ENCODE measurements at regions not wholly inside any gene's neighbourhood (a gene's known extent, or its start where the extent isn't known, plus 50 kb on each side); places are given as distances from the start of the nearest gene placed in this dataset.

DNA sequence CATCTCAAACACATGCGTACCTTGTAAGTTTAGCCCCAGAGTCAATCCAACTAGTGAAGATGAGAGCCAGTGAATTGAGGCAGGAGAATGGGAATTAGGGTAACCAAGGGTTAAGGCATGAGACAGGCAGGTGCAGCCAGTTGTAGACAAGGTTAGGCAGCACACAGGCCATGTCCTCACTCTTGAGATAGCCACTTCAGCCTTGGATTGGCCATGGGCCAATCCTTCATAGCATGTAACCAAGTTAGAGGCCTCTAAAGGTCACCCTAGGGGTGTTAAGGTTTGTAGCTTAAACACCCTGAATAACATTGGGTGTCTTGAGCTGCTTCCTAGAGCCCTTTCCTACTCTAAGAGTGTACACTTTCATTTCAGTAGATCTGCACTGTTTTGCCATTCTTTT lies 208.2 kb upstream of the RBM19 start:
- Histone ChIP-seq H2AK5ac (ENCODE audit: low read length) (no peak overlapping the region), H3K79me2 (ENCODE audit: control insufficient read depth, insufficient read depth, low read length) (no peaks in the 10 kb centered on the region), H3K9ac (ENCODE audit: low read length) (no peak overlapping the region), H2BK15ac (replicated peaks; ENCODE audit: low read depth) (no peak overlapping the region), H2BK5ac (ENCODE audit: low read length) (no peak overlapping the region), H3K36me3 (ENCODE audit: control insufficient read depth, insufficient read depth, low read length) (no peaks in the 10 kb centered on the region), H3K4ac (ENCODE audit: low read depth, low read length) (no peak overlapping the region), H3K23ac (ENCODE audit: low read length) (no peak overlapping the region), H4K5ac (ENCODE audit: low read length) (no peak overlapping the region), H4K8ac (ENCODE audit: low read depth, low read length) (no peak overlapping the region), H3K18ac (ENCODE audit: low read length) (no peak overlapping the region), H2BK120ac (ENCODE audit: low read depth, low read length) (no peak overlapping the region), H3K27ac (ENCODE audit: low read depth, low read length) (no peak overlapping the region), H3K4me1 (ENCODE audit: control insufficient read depth, low read depth, low read length) (peaks cover 3% of the 10 kb centered on the region), H3K56ac (ENCODE audit: low read length) (no peak overlapping the region), H3K4me2 (ENCODE audit: low read length) (no peak overlapping the region), H3K4me3 (ENCODE audit: low read length) (no peak overlapping the region), H3K27me3 (ENCODE audit: insufficient read depth, low read length, poor library complexity) (no peaks in the 10 kb centered on the region), H3K79me1 (ENCODE audit: low read length) (no peaks in the 10 kb centered on the region)
- no CpG with 5 or more reads among the region's 1 CpG for WGBS (ENCODE audit: extremely low coverage, insufficient coverage, low lambda C conversion rate)
- no peak for DNase-seq

DNA sequence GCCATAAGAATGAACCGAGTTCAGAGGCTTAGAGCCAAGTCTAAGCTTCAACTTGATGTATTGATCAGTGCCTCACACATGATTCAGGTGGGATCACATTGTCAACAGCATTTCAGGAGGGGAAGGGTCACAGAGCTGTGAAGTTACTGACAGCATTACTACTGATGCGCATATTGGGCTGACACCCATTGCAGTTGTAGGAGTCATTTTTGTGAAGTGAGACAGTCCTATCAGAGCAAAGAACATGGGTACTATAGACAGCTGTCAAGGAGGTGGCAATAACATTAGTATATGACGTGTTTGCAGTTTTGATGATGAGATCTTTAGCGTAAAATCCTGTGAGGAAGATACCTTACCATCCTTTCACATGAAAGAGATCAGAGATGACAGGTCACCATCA lies 206.0 kb upstream of the RBM19 start:
- Histone ChIP-seq H3K36me3 (ENCODE audit: control insufficient read depth, insufficient read depth, low read length) (no peaks in the 10 kb centered on the region), H3K18ac (ENCODE audit: low read length) (no peak overlapping the region), H3K4me1 (ENCODE audit: control insufficient read depth, low read depth, low read length) (peaks cover 3% of the 10 kb centered on the region), H2BK15ac (replicated peaks; ENCODE audit: low read depth) (no peak overlapping the region), H2BK5ac (ENCODE audit: low read length) (no peak overlapping the region), H3K4ac (ENCODE audit: low read depth, low read length) (no peak overlapping the region), H3K23ac (ENCODE audit: low read length) (no peak overlapping the region), H4K8ac (ENCODE audit: low read depth, low read length) (no peak overlapping the region), H3K79me2 (ENCODE audit: control insufficient read depth, insufficient read depth, low read length) (no peaks in the 10 kb centered on the region), H4K5ac (ENCODE audit: low read length) (no peak overlapping the region), H3K79me1 (ENCODE audit: low read length) (no peaks in the 10 kb centered on the region), H3K27ac (ENCODE audit: low read depth, low read length) (no peak overlapping the region), H2BK120ac (ENCODE audit: low read depth, low read length) (no peak overlapping the region), H3K27me3 (ENCODE audit: insufficient read depth, low read length, poor library complexity) (no peaks in the 10 kb centered on the region), H3K4me3 (ENCODE audit: low read length) (no peak overlapping the region), H3K4me2 (ENCODE audit: low read length) (no peak overlapping the region), H3K56ac (ENCODE audit: low read length) (no peak overlapping the region), H2AK5ac (ENCODE audit: low read length) (no peak overlapping the region), H3K9ac (ENCODE audit: low read length) (no peak overlapping the region)
- DNase-seq = no peak
- WGBS (ENCODE audit: extremely low coverage, insufficient coverage, low lambda C conversion rate) = no CpG with 5 or more reads among the region's 4 CpGs

DNA sequence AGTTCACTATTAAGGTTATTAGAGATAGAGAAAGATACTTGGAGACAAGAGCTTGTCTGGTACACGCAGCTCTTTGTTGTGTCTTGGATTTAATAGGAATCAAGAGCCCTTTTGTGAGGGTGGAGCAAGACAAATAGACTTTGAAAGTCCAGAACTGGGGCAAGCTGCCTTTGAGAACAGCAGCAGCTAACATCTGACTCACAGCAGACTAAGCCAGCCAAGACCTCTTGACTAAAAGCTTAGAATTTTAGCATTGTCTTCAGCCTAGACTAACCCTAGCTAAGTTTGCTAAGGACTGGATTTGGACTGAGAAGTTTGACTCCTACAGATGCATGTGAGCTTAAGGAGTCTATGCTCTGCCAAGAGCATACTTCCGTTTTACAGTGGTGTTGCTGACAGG lies 201.9 kb upstream of the RBM19 start:
- H2BK15ac ChIP-seq (replicated peaks; ENCODE audit: low read depth) = no peak overlapping the region
- no peak for DNase-seq
- no peak overlapping the region for H3K56ac ChIP-seq (ENCODE audit: low read length)
- no peak overlapping the region for H3K23ac ChIP-seq (ENCODE audit: low read length)
- no peak overlapping the region for H3K4ac ChIP-seq (ENCODE audit: low read depth, low read length)
- no peak overlapping the region for H4K5ac ChIP-seq (ENCODE audit: low read length)
- no peaks in the 10 kb centered on the region for H3K27me3 ChIP-seq (ENCODE audit: insufficient read depth, low read length, poor library complexity)
- no CpG with 5 or more reads among the region's 2 CpGs for WGBS (ENCODE audit: extremely low coverage, insufficient coverage, low lambda C conversion rate)
- H3K4me1 ChIP-seq (ENCODE audit: control insufficient read depth, low read depth, low read length) = peaks cover 3% of the 10 kb centered on the region
- H3K4me2 ChIP-seq (ENCODE audit: low read length) = no peak overlapping the region
- no peak overlapping the region for H3K18ac ChIP-seq (ENCODE audit: low read length)
- no peaks in the 10 kb centered on the region for H3K36me3 ChIP-seq (ENCODE audit: control insufficient read depth, insufficient read depth, low read length)
- H2AK5ac ChIP-seq (ENCODE audit: low read length) = no peak overlapping the region
- no peaks in the 10 kb centered on the region for H3K79me1 ChIP-seq (ENCODE audit: low read length)
- H2BK5ac ChIP-seq (ENCODE audit: low read length) = no peak overlapping the region
- no peak overlapping the region for H3K4me3 ChIP-seq (ENCODE audit: low read length)
- no peak overlapping the region for H4K8ac ChIP-seq (ENCODE audit: low read depth, low read length)
- H3K27ac ChIP-seq (ENCODE audit: low read depth, low read length) = no peak overlapping the region
- no peaks in the 10 kb centered on the region for H3K79me2 ChIP-seq (ENCODE audit: control insufficient read depth, insufficient read depth, low read length)
- H2BK120ac ChIP-seq (ENCODE audit: low read depth, low read length) = no peak overlapping the region
- H3K9ac ChIP-seq (ENCODE audit: low read length) = no peak overlapping the region

DNA sequence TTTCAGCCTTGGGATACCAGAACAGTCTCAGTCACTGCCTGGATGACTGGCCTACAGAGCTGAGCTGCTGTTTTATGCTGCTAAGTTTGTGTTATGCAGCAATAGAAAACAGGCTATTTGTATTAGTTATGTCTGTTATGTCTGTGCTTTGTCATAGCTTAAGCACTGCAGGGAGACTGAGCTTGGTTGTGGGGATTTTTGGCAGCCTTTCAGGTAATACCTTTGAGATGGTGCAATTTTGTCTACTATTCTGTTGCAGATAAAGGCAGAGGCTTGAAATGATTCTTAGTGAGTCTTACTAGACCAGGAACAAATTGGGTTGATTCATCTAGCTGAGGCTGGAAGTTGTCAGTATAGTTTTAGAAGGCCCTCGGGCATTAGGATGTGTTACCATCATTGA lies 201.3 kb upstream of the RBM19 start:
- H2BK120ac ChIP-seq (ENCODE audit: low read depth, low read length) = no peak overlapping the region
- no peak for DNase-seq
- no peak overlapping the region for H3K23ac ChIP-seq (ENCODE audit: low read length)
- H2BK5ac ChIP-seq (ENCODE audit: low read length) = no peak overlapping the region
- no peak overlapping the region for H4K5ac ChIP-seq (ENCODE audit: low read length)
- H4K8ac ChIP-seq (ENCODE audit: low read depth, low read length) = no peak overlapping the region
- no CpG with 5 or more reads among the region's 1 CpG for WGBS (ENCODE audit: extremely low coverage, insufficient coverage, low lambda C conversion rate)
- H3K27me3 ChIP-seq (ENCODE audit: insufficient read depth, low read length, poor library complexity) = no peaks in the 10 kb centered on the region
- no peak overlapping the region for H2BK15ac ChIP-seq (replicated peaks; ENCODE audit: low read depth)
- H3K4me3 ChIP-seq (ENCODE audit: low read length) = no peak overlapping the region
- no peak overlapping the region for H3K9ac ChIP-seq (ENCODE audit: low read length)
- no peaks in the 10 kb centered on the region for H3K79me2 ChIP-seq (ENCODE audit: control insufficient read depth, insufficient read depth, low read length)
- no peak overlapping the region for H3K27ac ChIP-seq (ENCODE audit: low read depth, low read length)
- H3K4ac ChIP-seq (ENCODE audit: low read depth, low read length) = no peak overlapping the region
- no peak overlapping the region for H3K56ac ChIP-seq (ENCODE audit: low read length)
- no peak overlapping the region for H3K18ac ChIP-seq (ENCODE audit: low read length)
- H2AK5ac ChIP-seq (ENCODE audit: low read length) = no peak overlapping the region
- no peak overlapping the region for H3K4me2 ChIP-seq (ENCODE audit: low read length)
- H3K4me1 ChIP-seq (ENCODE audit: control insufficient read depth, low read depth, low read length) = peaks cover 3% of the 10 kb centered on the region
- no peaks in the 10 kb centered on the region for H3K36me3 ChIP-seq (ENCODE audit: control insufficient read depth, insufficient read depth, low read length)
- H3K79me1 ChIP-seq (ENCODE audit: low read length) = no peaks in the 10 kb centered on the region

DNA sequence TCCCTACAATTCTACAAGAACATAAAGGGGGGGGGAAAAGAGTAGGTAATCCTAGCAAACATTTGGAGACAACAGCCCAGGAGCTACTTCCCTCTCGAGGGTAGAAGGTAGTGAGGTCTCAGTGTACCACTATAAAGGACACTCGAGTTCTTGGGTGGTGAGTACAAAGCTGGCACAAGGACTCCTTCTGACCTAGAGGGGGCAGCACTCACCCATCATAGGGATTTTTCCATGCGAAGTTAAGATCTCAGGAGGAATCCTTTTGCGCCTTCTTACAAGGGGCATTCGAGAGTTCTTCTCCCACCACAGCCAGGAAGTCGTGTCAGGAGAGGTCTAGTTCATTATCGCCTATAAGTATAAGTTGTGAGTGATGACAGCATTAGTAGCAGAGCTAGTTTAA lies 200.2 kb upstream of the RBM19 start:
- no peak overlapping the region for H3K23ac ChIP-seq (ENCODE audit: low read length)
- H3K4ac ChIP-seq (ENCODE audit: low read depth, low read length) = no peak overlapping the region
- peaks cover 3% of the 10 kb centered on the region for H3K4me1 ChIP-seq (ENCODE audit: control insufficient read depth, low read depth, low read length)
- no peak overlapping the region for H2BK15ac ChIP-seq (replicated peaks; ENCODE audit: low read depth)
- WGBS (ENCODE audit: extremely low coverage, insufficient coverage, low lambda C conversion rate) = no CpG with 5 or more reads among the region's 7 CpGs
- no peak overlapping the region for H4K5ac ChIP-seq (ENCODE audit: low read length)
- no peak overlapping the region for H2BK120ac ChIP-seq (ENCODE audit: low read depth, low read length)
- no peak overlapping the region for H2AK5ac ChIP-seq (ENCODE audit: low read length)
- no peaks in the 10 kb centered on the region for H3K79me2 ChIP-seq (ENCODE audit: control insufficient read depth, insufficient read depth, low read length)
- peak; percentile 80 for DNase-seq
- H3K4me2 ChIP-seq (ENCODE audit: low read length) = no peak overlapping the region
- no peak overlapping the region for H3K27ac ChIP-seq (ENCODE audit: low read depth, low read length)
- H3K27me3 ChIP-seq (ENCODE audit: insufficient read depth, low read length, poor library complexity) = no peaks in the 10 kb centered on the region
- no peak overlapping the region for H2BK5ac ChIP-seq (ENCODE audit: low read length)
- no peak overlapping the region for H3K9ac ChIP-seq (ENCODE audit: low read length)
- no peaks in the 10 kb centered on the region for H3K36me3 ChIP-seq (ENCODE audit: control insufficient read depth, insufficient read depth, low read length)
- no peak overlapping the region for H3K4me3 ChIP-seq (ENCODE audit: low read length)
- no peak overlapping the region for H3K56ac ChIP-seq (ENCODE audit: low read length)
- no peaks in the 10 kb centered on the region for H3K79me1 ChIP-seq (ENCODE audit: low read length)
- H4K8ac ChIP-seq (ENCODE audit: low read depth, low read length) = no peak overlapping the region
- no peak overlapping the region for H3K18ac ChIP-seq (ENCODE audit: low read length)

DNA sequence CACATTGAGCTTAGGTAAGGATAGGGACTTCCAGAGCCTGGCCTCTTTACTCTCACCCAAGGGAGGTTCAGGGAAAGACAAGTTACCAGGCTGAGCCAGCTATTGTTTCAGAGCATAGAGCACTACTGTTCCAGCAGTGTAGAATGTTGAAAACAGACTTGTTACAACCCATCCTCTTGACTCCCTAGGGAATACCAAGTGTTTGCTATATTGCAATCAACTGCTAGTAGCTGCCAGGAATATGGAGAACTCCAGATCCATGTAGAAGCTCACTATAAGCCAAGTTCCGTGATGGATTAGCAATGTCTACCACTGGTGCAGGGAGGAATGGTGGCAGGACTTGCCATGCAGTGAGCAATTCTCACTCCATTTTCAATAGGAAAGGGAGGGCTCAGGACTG lies 199.8 kb upstream of the RBM19 start:
- DNase-seq = no peak
- Histone ChIP-seq H3K9ac (ENCODE audit: low read length) (no peak overlapping the region), H3K4me1 (ENCODE audit: control insufficient read depth, low read depth, low read length) (peaks cover 3% of the 10 kb centered on the region), H3K18ac (ENCODE audit: low read length) (no peak overlapping the region), H2BK5ac (ENCODE audit: low read length) (no peak overlapping the region), H2BK120ac (ENCODE audit: low read depth, low read length) (no peak overlapping the region), H3K79me2 (ENCODE audit: control insufficient read depth, insufficient read depth, low read length) (no peaks in the 10 kb centered on the region), H3K23ac (ENCODE audit: low read length) (no peak overlapping the region), H3K27ac (ENCODE audit: low read depth, low read length) (no peak overlapping the region), H3K4me3 (ENCODE audit: low read length) (no peak overlapping the region), H3K36me3 (ENCODE audit: control insufficient read depth, insufficient read depth, low read length) (no peaks in the 10 kb centered on the region), H2AK5ac (ENCODE audit: low read length) (no peak overlapping the region), H3K79me1 (ENCODE audit: low read length) (no peaks in the 10 kb centered on the region), H3K27me3 (ENCODE audit: insufficient read depth, low read length, poor library complexity) (no peaks in the 10 kb centered on the region), H2BK15ac (replicated peaks; ENCODE audit: low read depth) (no peak overlapping the region), H3K4me2 (ENCODE audit: low read length) (no peak overlapping the region), H4K8ac (ENCODE audit: low read depth, low read length) (no peak overlapping the region), H3K56ac (ENCODE audit: low read length) (no peak overlapping the region), H3K4ac (ENCODE audit: low read depth, low read length) (no peak overlapping the region), H4K5ac (ENCODE audit: low read length) (no peak overlapping the region)
- no CpG with 5 or more reads among the region's 1 CpG for WGBS (ENCODE audit: extremely low coverage, insufficient coverage, low lambda C conversion rate)
